ENCODE measurements at regions not wholly inside any gene's neighbourhood (a gene's known extent, or its start where the extent isn't known, plus 50 kb on each side); places are given as distances from the start of the nearest gene placed in this dataset.

DNA sequence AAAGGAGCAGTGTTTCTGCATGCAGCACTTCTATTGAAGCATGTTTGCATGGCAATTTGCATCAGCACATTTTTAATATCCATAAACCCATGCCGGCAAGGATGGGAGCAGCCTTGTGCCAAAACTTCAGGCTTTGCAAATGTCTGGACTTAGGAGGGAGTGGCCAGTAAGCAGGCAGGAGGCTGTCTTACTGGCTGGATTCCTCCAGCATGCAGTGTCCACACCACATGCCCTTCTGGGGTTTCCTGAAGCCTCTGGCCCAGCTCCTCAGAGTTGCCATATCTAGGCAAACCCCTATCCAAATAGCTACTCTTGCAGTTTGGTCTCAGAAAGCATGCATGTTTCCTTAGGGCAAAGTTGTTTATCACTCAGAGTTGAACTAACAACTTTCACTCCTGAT lies 139.1 kb upstream of the MRPS22 start:
- TF ChIP-seq, protein P1, sequence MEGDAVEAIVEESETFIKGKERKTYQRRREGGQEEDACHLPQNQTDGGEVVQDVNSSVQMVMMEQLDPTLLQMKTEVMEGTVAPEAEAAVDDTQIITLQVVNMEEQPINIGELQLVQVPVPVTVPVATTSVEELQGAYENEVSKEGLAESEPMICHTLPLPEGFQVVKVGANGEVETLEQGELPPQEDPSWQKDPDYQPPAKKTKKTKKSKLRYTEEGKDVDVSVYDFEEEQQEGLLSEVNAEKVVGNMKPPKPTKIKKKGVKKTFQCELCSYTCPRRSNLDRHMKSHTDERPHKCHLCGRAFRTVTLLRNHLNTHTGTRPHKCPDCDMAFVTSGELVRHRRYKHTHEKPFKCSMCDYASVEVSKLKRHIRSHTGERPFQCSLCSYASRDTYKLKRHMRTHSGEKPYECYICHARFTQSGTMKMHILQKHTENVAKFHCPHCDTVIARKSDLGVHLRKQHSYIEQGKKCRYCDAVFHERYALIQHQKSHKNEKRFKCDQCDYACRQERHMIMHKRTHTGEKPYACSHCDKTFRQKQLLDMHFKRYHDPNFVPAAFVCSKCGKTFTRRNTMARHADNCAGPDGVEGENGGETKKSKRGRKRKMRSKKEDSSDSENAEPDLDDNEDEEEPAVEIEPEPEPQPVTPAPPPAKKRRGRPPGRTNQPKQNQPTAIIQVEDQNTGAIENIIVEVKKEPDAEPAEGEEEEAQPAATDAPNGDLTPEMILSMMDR (IDR thresholded peaks at IDR 0.05): no peak
- no peak for TF ChIP-seq POLR2A (IDR thresholded peaks at IDR 0.05)
